GM12865 (cell line): ENCODE measurements at regions not wholly inside any gene's neighbourhood (a gene's known extent, or its start where the extent isn't known, plus 50 kb on each side); places are given as distances from the start of the nearest gene placed in this dataset.

Source experiments
- DNase-seq: peaks from one replicate; pipeline ENCODE4 v3.0.0; 2010; ENCODE audit warnings: low read depth
- H3K4me3 ChIP-seq: 2 replicates; pipeline ENCODE4 v1.5.1; 2011; ENCODE audit warnings: mild to moderate bottlenecking, low read depth, low read length, control low read depth
- TF ChIP-seq, protein P1 (sequence below): IDR thresholded peaks from 2 replicates; pipeline ENCODE4 v1.5.1; 2011; ENCODE audit warnings: low read length, control low read depth, low read depth, inconsistent platforms; ENCODE audit not compliant: insufficient read depth; ENCODE audit errors: missing control alignments

DNA sequence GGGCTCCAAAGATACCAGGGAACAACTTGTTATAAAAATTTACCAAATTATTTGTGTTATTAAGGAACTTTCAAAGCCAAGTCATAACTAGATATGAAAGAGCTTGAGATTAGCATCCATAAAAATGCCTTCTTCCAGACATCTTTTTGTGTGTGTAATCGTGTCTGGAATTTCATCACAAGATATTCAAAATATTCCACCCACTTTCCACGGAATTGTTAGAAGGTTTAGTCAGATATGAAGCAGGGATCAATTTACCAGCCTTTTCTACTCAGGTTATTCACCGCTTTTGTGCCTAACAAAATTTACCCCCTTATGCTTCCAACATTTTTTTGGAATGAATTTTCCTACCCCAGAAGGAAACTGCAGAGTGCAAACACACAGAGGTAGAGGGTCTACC is 130.2 kb upstream of the ACVR2A start:
- no peak overlapping the region for H3K4me3 ChIP-seq
- no peak for DNase-seq
- TF ChIP-seq, protein P1, sequence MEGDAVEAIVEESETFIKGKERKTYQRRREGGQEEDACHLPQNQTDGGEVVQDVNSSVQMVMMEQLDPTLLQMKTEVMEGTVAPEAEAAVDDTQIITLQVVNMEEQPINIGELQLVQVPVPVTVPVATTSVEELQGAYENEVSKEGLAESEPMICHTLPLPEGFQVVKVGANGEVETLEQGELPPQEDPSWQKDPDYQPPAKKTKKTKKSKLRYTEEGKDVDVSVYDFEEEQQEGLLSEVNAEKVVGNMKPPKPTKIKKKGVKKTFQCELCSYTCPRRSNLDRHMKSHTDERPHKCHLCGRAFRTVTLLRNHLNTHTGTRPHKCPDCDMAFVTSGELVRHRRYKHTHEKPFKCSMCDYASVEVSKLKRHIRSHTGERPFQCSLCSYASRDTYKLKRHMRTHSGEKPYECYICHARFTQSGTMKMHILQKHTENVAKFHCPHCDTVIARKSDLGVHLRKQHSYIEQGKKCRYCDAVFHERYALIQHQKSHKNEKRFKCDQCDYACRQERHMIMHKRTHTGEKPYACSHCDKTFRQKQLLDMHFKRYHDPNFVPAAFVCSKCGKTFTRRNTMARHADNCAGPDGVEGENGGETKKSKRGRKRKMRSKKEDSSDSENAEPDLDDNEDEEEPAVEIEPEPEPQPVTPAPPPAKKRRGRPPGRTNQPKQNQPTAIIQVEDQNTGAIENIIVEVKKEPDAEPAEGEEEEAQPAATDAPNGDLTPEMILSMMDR: no peak

DNA sequence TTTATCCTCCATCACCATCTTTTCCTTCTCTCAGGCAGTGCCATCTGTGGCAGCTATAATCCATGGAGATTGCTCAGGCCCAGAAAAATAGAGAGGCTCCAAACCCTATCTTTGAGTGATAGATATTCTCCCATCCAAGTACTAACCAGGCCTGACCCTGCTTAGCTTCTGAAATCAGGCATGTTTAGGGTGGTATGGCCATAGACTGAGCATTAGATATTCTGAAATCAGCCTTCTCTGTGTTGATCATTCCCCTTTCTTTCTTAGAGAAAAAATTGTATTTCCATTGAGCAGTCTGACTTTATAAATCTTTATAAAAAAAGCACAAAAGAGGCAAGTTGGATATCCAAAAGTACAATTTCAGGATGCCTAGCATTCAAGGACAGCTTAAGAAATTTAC is 131.5 kb upstream of the ACVR2A start:
- no peak overlapping the region for H3K4me3 ChIP-seq
- TF ChIP-seq, protein P1: no peak
- no peak for DNase-seq

DNA sequence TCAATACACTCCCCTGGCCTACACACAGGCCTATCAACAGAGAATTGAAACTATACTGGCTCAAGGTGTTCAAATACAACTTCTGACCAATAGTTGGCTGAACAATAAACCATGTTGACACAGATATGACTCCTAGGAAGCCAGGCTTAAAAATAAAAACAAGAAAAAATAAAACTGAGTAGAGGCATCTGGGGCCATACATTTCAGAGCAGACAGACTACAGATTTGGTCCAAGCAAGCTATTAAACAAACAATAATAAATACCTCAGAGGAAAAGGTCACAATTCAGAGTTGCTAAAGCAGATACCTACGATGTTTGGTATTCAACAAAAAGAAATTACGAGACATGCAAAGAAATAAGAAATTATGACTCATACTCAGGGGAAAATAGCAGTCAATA is 132.8 kb upstream of the ACVR2A start:
- peak; percentile 6 for DNase-seq
- TF ChIP-seq, protein P1: no peak
- no peak overlapping the region for H3K4me3 ChIP-seq

DNA sequence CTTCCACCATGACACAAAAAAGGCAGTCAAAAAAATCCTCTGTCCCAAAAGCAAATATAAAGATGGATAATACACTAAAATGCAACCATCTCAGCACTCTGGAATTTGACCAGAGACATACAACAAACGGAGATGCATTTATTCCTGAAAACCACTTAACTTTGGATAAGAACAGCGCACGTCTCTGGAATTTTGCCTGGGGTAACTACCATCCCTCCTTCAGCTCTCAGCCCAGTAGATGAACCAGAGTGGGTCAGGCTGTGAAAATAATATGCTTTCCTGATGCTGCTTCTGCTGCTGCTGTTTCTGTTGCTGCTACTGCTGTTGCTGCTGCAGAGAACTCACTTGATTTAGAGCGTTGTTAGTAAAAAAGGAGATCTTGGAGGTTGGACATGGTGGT is 133.8 kb upstream of the ACVR2A start:
- DNase-seq: no peak
- no peak overlapping the region for H3K4me3 ChIP-seq
- TF ChIP-seq, protein P1: no peak

DNA sequence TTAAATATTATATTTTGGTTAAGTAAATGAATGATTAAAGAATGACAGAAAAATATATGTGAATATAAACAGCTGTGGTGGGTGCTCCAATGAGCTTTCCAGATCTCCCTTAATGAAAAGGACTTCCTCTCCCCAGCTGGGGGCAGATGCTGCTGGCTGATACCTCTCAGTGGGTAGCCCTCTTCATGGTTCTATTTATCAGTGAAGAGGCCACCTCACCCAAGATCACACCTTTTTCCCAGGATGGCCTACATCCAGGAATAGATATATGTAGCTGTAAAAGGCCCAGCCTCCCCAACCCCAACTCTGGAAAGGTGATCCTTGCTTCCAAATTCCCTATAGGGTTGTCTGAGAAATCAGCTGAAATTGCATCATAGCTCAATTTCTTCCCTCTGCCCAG is 135.2 kb upstream of the ACVR2A start:
- no peak for DNase-seq
- no peak overlapping the region for H3K4me3 ChIP-seq
- TF ChIP-seq, protein P1: no peak

DNA sequence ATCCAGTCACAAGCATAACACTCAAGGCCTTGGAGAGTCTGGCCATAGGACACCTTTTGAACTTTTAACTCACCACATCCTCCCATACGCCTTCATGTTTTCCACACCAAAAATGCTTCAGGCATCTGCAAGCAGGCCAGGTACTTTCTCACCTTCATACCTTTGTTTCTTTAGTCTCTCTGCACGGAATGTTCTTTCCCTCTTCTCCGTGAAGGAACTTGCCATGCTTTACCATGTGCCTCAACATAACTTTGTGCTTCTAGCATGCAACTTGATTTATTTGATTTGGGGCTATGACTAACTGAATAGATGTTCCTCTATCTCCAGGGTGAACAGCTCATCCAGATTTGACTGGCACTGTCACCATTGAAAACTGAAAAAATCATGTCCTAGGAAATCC is 141.7 kb upstream of the ACVR2A start:
- no peak for DNase-seq
- TF ChIP-seq, protein P1: no peak
- no peak overlapping the region for H3K4me3 ChIP-seq

DNA sequence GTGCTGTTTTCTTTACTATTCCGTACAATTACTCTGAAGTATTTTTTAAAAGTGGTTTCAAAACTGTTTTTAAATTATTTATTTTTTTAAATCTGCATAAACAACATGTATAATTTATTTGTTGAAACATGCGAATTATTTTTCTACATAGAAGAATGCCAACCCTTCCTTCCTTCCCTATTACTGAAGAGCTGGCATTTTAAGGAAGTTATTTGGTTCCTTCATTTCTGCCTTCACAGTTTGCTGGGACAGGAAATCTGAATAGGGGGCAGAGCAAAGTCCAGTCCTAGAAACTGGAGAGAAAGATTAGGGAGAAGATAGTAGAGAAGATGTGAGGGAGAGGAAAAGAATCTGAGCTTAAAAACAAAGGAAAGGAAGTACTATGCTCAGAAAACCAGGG is 146.7 kb upstream of the ACVR2A start:
- no peak overlapping the region for H3K4me3 ChIP-seq
- DNase-seq: no peak
- TF ChIP-seq, protein P1: no peak
